Gastrocnemius medialis (tissue), 4 donors: ENCODE measurements at regions not wholly inside any gene's neighbourhood (a gene's known extent, or its start where the extent isn't known, plus 50 kb on each side); places are given as distances from the start of the nearest gene placed in this dataset.

Source experiments
- CTCF ChIP-seq, 5 experiments: fragments of 450-650 bp in 3 of 5; fragments of 200-600 bp in 2 of 5; sonication (generic) in 2 of 5; IDR thresholded peaks in 4 of 5; conservative IDR thresholded peaks in 1 of 5; 1 replicate in 4 of 5; 2 replicates in 1 of 5; pipeline ENCODE4 v1.5.1; 2016 to 2019; ENCODE audit warnings: antibody characterized with exemption in 5 of 5, mild to moderate bottlenecking in 3 of 5, moderate library complexity in 3 of 5
- POLR2A ChIP-seq, 2 donors: fragments of 450-650 bp; IDR thresholded peaks; one replicate each; pipeline ENCODE4 v1.6.1; 2017; ENCODE audit warnings: antibody characterized with exemption in 2 of 2, mild to moderate bottlenecking in 2 of 2, moderate library complexity in 2 of 2

GRCh38 chr17:33942414-33942813 lies 312.7 kb upstream of the CCL2 start:
- TF ChIP-seq CTCF (IDR thresholded peaks at IDR 0.05 in 4 of 5, conservative IDR thresholded peaks at IDR 0.05 in 1 of 5): no peak
- TF ChIP-seq POLR2A (IDR thresholded peaks at IDR 0.05): no peak
